ENCODE measurements at regions not wholly inside any gene's neighbourhood (a gene's known extent, or its start where the extent isn't known, plus 50 kb on each side); places are given as distances from the start of the nearest gene placed in this dataset.
A peak's percentile ranks its signal among the peaks of the same experiment; 100 is the strongest.
"Not testable (repeated sequence)": the region's sequence is repeated elsewhere in the genome, so short reads cannot be mapped to it uniquely, and the experiment has no call there.

DNA sequence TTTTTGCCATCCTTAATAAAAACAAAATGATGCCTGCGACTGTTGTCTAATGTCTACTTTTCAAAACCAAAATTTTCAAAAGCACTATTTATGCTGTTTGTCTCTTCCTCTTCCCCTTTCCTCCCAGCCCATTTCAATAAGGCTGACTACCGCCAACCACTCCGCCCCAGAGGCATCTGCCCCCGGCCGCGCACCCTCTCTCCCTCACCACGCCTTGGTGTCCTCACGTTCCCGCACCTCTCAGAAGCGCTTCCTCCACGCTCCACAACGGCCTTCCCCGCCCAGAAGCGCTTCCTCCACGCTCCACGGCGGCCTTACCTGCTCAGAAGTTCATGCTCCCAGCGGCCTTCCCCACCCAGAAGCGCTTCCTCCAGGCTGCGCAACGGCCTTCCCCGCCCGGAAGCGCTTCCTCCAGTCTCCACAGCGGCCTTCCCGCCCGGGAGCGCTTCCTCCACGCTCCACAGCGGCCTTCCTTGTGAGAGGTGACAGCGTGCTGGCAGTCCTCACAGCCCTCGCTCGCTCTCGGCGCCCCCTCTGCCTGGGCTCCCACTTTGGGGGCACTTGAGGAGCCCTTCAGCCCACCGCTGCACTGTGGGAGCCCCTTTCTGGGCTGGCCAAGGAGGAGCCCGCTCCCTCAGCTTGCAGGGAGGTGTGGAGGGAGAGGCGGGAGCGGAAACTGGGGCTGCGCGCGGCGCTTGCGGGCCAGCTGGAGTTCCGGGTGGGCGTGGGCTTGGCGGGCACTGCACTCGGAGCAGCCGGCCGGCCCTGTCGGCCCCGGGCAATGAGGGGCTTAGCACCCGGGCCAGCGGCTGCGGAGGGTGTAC lies 490.4 kb upstream of the ZFP42 start:
- DNase-seq (ENCODE audit: low spot score in 2 of 2), result no peak
- H3K4me3 Mint-ChIP-seq, result peak overlapping the region; percentile 54
- H3K27me3 Mint-ChIP-seq, result no peaks in the 10 kb centered on the region
- no peak for ATAC-seq (ENCODE audit: low read depth)
- H3K27ac Mint-ChIP-seq, result no peak overlapping the region
- H3K4me1 Mint-ChIP-seq, result no peaks in the 10 kb centered on the region
- peaks cover 6% of the 10 kb centered on the region for H3K9me3 Mint-ChIP-seq
- no peaks in the 10 kb centered on the region for H3K36me3 Mint-ChIP-seq

DNA sequence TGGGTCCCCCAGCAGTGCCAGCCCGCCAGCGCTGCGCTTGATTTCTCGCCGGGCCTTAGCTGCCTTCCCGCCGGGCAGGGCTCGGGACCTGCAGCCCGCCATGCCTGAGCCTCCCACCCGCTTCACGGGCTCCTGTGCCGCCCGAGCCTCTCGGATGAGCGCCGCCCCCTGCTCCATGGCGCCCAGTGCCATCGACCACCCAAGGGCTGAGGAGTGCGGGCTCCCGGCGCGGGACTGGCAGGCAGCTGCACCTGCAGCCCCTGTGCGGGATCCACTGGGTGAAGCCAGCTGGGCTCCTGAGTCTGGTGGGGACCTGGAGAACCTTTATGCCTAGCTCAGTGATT lies 489.8 kb upstream of the ZFP42 start:
- H3K4me3 Mint-ChIP-seq; H3K36me3 Mint-ChIP-seq; H3K9me3 Mint-ChIP-seq; DNase-seq (ENCODE audit: low spot score in 2 of 2); H3K4me1 Mint-ChIP-seq; H3K27ac Mint-ChIP-seq; ATAC-seq (ENCODE audit: low read depth); H3K27me3 Mint-ChIP-seq: not testable (repeated sequence)

DNA sequence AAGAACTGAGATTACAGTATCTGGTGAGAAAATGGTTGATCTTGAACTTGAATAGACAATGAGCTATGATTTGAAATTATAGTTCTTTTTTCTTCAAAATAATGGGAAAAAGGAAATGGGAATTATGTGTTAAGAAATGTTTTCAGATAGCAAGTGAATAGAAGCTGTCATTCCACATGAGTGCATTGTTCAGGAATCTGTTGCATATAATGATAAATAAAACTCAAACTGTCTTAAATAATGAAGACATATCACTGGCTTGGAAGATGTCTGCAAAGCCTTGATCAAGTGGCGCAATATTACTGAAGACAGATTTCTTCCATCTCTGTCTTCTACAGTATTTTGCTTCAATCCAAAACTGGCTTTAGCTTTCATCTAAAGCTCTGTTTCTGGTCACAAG lies 479.3 kb upstream of the ZFP42 start:
- ATAC-seq (ENCODE audit: low read depth) (no peak), DNase-seq (ENCODE audit: low spot score in 2 of 2) (no peak)
- Mint-ChIP-seq H3K36me3 (no peaks in the 10 kb centered on the region), H3K4me1 (no peaks in the 10 kb centered on the region), H3K27ac (no peak overlapping the region), H3K4me3 (no peak overlapping the region), H3K27me3 (no peaks in the 10 kb centered on the region), H3K9me3 (peaks cover 2% of the 10 kb centered on the region)

DNA sequence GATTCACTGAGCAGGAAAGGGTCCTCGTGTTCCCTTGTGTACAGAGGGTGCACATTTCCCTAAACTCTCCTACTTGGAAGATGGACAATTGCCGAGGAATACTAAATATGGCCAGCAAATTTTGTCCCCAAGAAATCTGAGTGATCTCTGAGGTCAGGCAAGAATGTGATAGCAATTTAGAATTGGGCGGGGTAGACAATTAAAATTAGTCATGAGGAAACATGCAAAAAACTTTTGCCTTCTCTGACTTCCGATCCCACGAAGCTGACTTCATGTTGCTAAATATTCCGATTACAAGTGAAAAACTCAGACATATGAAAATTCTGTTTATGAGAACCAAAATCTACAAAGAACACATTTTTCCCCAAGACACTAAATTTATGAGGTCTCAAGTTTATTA lies 453.9 kb upstream of the ZFP42 start:
- H3K36me3 Mint-ChIP-seq, result no peaks in the 10 kb centered on the region
- H3K27me3 Mint-ChIP-seq, result no peaks in the 10 kb centered on the region
- DNase-seq (ENCODE audit: low spot score in 2 of 2) (no peak), ATAC-seq (ENCODE audit: low read depth) (no peak)
- no peak overlapping the region for H3K27ac Mint-ChIP-seq
- H3K4me3 Mint-ChIP-seq, result no peak overlapping the region
- peaks cover 5% of the 10 kb centered on the region for H3K9me3 Mint-ChIP-seq
- H3K4me1 Mint-ChIP-seq, result no peaks in the 10 kb centered on the region

DNA sequence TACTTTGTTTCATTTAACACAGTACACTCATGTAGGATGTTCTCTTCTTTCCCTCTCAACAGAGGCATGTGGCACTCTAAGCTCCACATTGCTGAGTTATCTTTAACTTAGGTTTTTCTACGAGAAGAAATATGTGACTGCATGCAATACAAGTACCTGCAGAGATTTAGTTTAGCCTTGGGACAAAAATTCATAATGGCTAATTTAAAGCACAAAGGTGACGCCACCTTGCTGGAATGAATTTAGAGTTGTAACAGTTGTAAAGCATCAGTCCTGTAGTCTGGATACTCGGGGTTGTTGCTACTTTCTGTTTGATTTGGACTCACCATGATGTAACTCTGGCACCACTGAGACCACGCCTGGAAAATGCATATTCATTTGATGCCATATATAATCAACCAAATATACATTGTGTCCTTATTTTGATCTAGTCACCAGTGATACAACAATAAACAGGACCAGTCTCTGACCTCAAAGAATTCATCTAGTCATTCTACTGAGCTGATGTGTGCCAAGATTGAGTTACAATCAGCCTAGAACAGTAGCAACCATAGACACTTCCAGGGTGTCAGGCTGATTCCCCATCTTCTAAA lies 451.0 kb upstream of the ZFP42 start:
- no peaks in the 10 kb centered on the region for H3K36me3 Mint-ChIP-seq
- no peak overlapping the region for H3K27ac Mint-ChIP-seq
- no peaks in the 10 kb centered on the region for H3K4me1 Mint-ChIP-seq
- ATAC-seq (ENCODE audit: low read depth) (no peak), DNase-seq (ENCODE audit: low spot score in 2 of 2) (no peak)
- H3K9me3 Mint-ChIP-seq, result peaks cover 8% of the 10 kb centered on the region
- H3K4me3 Mint-ChIP-seq, result no peak overlapping the region
- no peaks in the 10 kb centered on the region for H3K27me3 Mint-ChIP-seq

DNA sequence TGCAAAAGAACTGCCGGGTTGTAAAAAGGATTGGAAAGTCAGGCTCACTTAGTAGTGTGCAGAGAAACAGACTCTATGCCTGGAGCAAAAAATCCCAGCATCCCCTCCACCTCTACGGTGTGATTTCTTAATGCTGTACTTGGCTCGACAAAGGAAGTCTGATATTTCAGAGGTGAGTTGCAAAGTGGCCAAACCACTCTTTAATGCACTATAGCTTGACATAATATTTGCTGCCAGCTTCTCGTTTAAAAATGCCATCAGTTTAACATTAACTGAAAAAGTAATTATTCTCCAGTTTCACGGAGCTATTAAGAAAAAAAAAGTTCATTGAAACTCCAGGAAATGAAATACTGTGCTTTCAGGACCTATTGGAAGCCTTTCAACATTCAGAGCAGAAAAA lies 448.3 kb upstream of the ZFP42 start:
- ATAC-seq (ENCODE audit: low read depth) (no peak), DNase-seq (ENCODE audit: low spot score in 2 of 2) (no peak)
- Mint-ChIP-seq H3K27ac (no peak overlapping the region), H3K4me1 (no peaks in the 10 kb centered on the region), H3K36me3 (no peaks in the 10 kb centered on the region), H3K4me3 (no peak overlapping the region), H3K27me3 (no peaks in the 10 kb centered on the region), H3K9me3 (peaks cover 9% of the 10 kb centered on the region)

DNA sequence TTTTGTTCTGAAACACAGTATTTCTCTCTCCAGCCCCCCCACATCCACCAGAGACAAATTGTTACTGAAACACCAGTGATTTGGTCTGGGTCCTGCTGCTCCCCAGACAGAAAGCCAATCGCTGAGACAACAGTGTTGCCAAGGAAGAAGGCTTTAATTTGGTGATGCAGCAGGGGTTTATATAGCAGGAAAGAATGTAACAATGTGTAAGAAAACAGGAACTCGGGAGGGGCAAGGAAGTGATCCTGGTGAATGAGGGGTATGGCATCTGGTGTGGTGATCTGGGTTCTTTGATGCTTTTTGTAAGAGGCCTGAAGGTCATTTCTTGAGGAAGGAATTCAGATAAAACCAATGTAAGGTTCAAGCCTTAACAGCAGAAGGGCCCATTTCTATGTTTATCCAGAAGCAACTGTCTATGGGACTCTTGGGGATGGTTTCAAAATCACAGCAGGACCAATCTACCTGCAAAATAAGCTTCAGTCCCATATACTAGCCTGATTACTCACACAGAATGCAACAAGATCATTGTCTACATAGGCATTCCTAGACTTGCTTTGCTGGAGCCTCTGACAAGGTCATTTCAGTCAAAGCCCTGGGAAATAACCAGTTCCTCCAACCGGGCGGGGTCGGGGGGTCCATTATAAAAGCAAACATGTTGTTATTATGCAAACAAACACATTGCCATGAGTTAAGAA lies 445.2 kb upstream of the ZFP42 start:
- Mint-ChIP-seq H3K9me3 (peaks cover 10% of the 10 kb centered on the region), H3K27me3 (no peaks in the 10 kb centered on the region), H3K27ac (no peak overlapping the region), H3K36me3 (no peaks in the 10 kb centered on the region), H3K4me1 (no peaks in the 10 kb centered on the region), H3K4me3 (no peak overlapping the region)
- ATAC-seq (ENCODE audit: low read depth) (no peak), DNase-seq (ENCODE audit: low spot score in 2 of 2) (no peak)

DNA sequence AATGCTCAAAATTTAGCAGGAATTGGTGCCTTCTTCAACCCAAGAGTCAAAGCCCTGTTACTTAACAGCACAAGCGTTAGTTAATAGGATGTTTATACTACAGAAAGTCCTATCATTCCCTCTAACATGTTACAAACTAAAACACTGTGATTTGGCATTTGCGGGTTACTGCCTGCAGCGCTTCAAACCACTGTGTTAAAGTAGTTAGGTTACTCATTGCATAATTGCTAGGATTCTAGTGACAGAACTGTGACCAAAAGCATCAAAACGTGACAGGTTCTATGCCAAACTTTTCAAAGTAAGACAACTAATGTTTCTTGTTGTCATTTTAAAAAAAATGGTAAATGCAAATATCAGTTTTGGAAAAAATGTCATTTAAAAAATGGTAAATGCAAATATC lies 442.8 kb upstream of the ZFP42 start:
- no peak overlapping the region for H3K4me3 Mint-ChIP-seq
- ATAC-seq (ENCODE audit: low read depth) (no peak), DNase-seq (ENCODE audit: low spot score in 2 of 2) (no peak)
- H3K36me3 Mint-ChIP-seq, result no peaks in the 10 kb centered on the region
- no peaks in the 10 kb centered on the region for H3K4me1 Mint-ChIP-seq
- H3K9me3 Mint-ChIP-seq, result peaks cover 5% of the 10 kb centered on the region
- no peaks in the 10 kb centered on the region for H3K27me3 Mint-ChIP-seq
- no peak overlapping the region for H3K27ac Mint-ChIP-seq

DNA sequence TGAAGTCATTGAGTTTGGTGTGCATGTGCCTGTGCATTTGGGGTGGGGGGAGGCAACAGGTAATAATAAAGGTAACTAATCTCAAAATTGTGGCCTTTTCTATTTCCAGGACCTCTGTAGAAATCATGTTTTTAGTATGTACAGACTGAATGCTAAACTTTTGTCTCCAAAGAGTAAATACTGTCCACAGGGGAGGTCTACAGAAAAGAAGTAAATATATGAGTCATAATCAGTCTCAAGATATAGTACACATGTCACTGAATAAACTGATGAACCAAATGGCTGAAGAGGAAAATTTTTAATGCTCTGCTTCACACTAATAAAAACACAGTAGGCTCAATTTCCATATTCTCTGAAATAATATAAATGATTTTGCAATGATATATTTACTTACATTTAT lies 440.4 kb upstream of the ZFP42 start:
- Mint-ChIP-seq H3K27ac (no peak overlapping the region), H3K27me3 (no peaks in the 10 kb centered on the region), H3K4me1 (no peaks in the 10 kb centered on the region), H3K4me3 (no peak overlapping the region), H3K9me3 (peaks cover 3% of the 10 kb centered on the region), H3K36me3 (no peaks in the 10 kb centered on the region)
- ATAC-seq (ENCODE audit: low read depth), result no peak
- no peak for DNase-seq (ENCODE audit: low spot score in 2 of 2)

DNA sequence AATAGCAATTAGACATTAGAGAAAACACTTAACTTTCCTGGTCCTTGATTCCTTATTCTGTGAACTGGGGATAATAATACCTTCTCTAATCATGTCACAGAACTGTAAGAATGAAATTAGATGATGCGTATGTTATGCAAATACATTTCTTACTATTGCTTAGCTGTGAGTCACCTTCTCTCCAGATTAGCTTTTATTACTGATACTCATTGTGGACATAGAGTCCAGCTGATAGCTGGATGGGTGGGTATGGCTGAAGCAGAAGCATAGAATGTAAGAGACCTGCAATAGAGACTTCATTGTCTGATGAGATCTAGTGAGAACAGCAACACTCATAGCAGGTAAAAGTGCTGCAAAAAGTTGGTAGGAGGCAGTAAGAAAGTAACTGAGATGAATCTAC lies 437.2 kb upstream of the ZFP42 start:
- Mint-ChIP-seq H3K36me3 (no peaks in the 10 kb centered on the region), H3K4me3 (no peak overlapping the region), H3K4me1 (no peaks in the 10 kb centered on the region), H3K27me3 (no peaks in the 10 kb centered on the region), H3K9me3 (peaks cover 4% of the 10 kb centered on the region), H3K27ac (no peak overlapping the region)
- no peak for DNase-seq (ENCODE audit: low spot score in 2 of 2)
- no peak for ATAC-seq (ENCODE audit: low read depth)

DNA sequence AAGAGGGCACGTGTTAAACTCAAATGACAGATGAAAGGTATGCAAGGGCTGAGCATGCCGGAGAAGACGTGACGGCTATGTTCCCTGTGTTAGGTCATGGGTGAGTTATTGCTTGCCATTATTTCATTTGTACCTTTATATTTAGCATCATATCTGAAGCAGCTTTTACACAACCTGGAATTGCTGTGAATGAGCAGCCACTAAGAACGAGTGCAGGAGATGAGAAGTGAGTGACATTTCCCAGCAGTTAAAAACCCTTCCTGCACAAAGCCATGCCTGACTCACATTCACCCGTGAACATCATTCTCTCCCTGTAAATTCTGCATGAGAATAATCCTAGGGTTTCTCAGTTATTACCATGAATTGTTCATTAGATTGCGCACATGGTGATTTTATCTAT lies 433.2 kb upstream of the ZFP42 start:
- no peaks in the 10 kb centered on the region for H3K4me1 Mint-ChIP-seq
- H3K36me3 Mint-ChIP-seq, result no peaks in the 10 kb centered on the region
- DNase-seq (ENCODE audit: low spot score in 2 of 2) (no peak), ATAC-seq (ENCODE audit: low read depth) (no peak)
- peaks cover 7% of the 10 kb centered on the region for H3K9me3 Mint-ChIP-seq
- H3K4me3 Mint-ChIP-seq, result no peak overlapping the region
- H3K27ac Mint-ChIP-seq, result no peak overlapping the region
- no peaks in the 10 kb centered on the region for H3K27me3 Mint-ChIP-seq

DNA sequence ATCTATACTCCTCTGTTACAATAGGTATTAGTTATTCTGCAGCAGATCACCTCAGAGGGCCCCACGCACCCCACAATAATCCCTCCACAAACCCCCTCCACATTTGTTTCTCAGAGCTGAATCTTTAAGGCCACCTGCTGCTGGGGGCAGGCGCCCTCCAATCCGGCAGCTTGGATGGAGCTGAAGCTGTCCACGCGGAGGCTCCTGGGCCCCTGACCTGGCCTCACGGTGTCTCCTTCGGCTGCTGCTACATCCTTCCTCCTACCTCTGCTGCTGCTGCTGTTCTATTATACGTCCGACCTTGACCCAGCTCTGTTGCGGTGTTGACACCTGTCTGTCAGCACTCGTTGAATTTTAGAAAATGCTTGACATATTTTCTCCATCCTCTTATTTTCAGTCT lies 430.2 kb upstream of the ZFP42 start:
- no peaks in the 10 kb centered on the region for H3K4me1 Mint-ChIP-seq
- ATAC-seq (ENCODE audit: low read depth), result no peak
- H3K27me3 Mint-ChIP-seq, result no peaks in the 10 kb centered on the region
- no peak overlapping the region for H3K4me3 Mint-ChIP-seq
- peaks cover 8% of the 10 kb centered on the region for H3K9me3 Mint-ChIP-seq
- no peak for DNase-seq (ENCODE audit: low spot score in 2 of 2)
- H3K36me3 Mint-ChIP-seq, result no peaks in the 10 kb centered on the region
- no peak overlapping the region for H3K27ac Mint-ChIP-seq

DNA sequence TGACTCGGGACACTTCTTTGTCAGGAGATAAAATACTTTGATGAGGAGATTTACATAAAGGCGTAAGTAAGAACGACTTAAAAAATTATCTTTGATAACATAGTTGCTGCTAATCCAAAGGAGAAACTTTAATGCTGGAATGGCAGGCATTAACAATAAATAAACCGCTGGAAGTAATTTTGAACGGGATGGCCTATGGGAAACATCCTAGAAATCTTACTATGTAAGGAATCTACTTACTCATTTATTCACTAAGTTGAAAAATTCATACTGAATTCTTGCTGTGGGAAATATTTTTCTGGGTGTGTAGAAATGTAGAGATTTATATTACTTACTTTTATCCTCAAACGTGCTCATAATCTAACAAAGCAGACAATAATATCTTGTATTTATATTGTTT lies 425.7 kb upstream of the ZFP42 start:
- no peak for ATAC-seq (ENCODE audit: low read depth)
- H3K4me1 Mint-ChIP-seq, result no peaks in the 10 kb centered on the region
- H3K27ac Mint-ChIP-seq, result no peak overlapping the region
- H3K9me3 Mint-ChIP-seq, result peaks cover 9% of the 10 kb centered on the region
- H3K36me3 Mint-ChIP-seq, result no peaks in the 10 kb centered on the region
- no peak for DNase-seq (ENCODE audit: low spot score in 2 of 2)
- H3K27me3 Mint-ChIP-seq, result no peaks in the 10 kb centered on the region
- H3K4me3 Mint-ChIP-seq, result no peak overlapping the region

DNA sequence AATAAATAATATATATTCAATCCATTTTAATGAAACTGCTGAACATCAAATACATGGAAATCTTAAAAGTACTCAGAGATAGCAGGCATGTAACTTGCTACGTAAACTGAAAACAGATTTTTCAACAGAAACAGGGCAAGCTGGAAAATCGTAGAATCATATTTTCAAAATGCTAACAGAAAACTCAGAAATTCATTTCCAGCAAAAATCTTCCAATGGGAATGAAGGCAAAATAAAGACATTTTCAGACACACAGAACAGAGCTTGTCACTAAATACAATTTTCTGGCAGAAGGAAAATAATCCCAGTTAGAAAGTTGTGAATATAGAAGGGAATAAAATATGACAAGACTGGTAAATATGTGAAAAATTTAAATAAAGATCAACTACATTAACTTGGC lies 419.9 kb upstream of the ZFP42 start:
- Mint-ChIP-seq H3K27me3 (no peaks in the 10 kb centered on the region), H3K4me3 (no peak overlapping the region), H3K36me3 (no peaks in the 10 kb centered on the region), H3K27ac (no peak overlapping the region), H3K9me3 (peaks cover 2% of the 10 kb centered on the region), H3K4me1 (no peaks in the 10 kb centered on the region)
- ATAC-seq (ENCODE audit: low read depth) (no peak), DNase-seq (ENCODE audit: low spot score in 2 of 2) (no peak)

DNA sequence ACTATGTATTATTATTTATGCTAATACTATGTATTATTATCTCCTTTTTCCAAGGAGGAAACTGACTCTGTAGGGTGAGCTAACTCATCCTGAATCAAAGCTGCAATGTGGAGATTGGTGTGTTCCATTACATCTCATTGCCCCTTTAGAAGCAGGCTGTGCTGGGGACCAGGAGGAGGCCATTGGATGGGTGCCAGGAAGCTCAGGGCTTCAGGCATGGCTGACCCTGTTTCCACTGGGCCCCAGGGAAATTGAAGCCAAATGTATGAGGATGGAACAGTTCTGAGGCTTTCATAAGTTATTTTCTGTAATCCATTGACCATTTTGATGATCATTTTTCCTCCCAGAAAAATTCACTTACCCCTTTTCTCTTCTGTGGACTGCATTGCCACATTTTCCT lies 418.8 kb upstream of the ZFP42 start:
- no peaks in the 10 kb centered on the region for H3K36me3 Mint-ChIP-seq
- DNase-seq (ENCODE audit: low spot score in 2 of 2) (no peak), ATAC-seq (ENCODE audit: low read depth) (no peak)
- H3K27ac Mint-ChIP-seq, result no peak overlapping the region
- no peaks in the 10 kb centered on the region for H3K27me3 Mint-ChIP-seq
- no peak overlapping the region for H3K4me3 Mint-ChIP-seq
- H3K4me1 Mint-ChIP-seq, result no peaks in the 10 kb centered on the region
- H3K9me3 Mint-ChIP-seq, result peaks cover 2% of the 10 kb centered on the region

Data from memory B cell (primary cell).